Osteoblast (primary cell): ENCODE measurements at regions not wholly inside any gene's neighbourhood (a gene's known extent, or its start where the extent isn't known, plus 50 kb on each side); places are given as distances from the start of the nearest gene placed in this dataset.

Source experiments
- DNase-seq: peaks from one replicate; pipeline ENCODE4 v3.0.0; 2011; ENCODE audit warnings: low spot score, mixed read lengths; ENCODE audit not compliant: insufficient read length; ENCODE audit errors: missing footprints
- H2AFZ ChIP-seq: 2 replicates; pipeline ENCODE4 v1.6.0; 2011; ENCODE audit warnings: mild to moderate bottlenecking, low read length
- H3K27ac ChIP-seq: 2 replicates; pipeline ENCODE4 v1.5.1; 2011; ENCODE audit warnings: mild to moderate bottlenecking, low read depth, low read length, moderate library complexity
- H3K27me3 ChIP-seq: 2 replicates; pipeline ENCODE4 v1.6.0; 2012; ENCODE audit warnings: mild to moderate bottlenecking, control low read depth, inconsistent platforms, low read length, moderate library complexity; ENCODE audit not compliant: insufficient read depth
- H3K36me3 ChIP-seq: 2 replicates; pipeline ENCODE4 v1.5.1; 2011; ENCODE audit warnings: mild to moderate bottlenecking, low read length, control low read depth, moderate library complexity; ENCODE audit not compliant: insufficient read depth
- H3K4me1 ChIP-seq: 2 replicates; pipeline ENCODE4 v1.5.1; 2011; ENCODE audit warnings: mild to moderate bottlenecking, low read length, control low read depth, moderate library complexity; ENCODE audit not compliant: insufficient read depth
- H3K4me2 ChIP-seq: 2 replicates; pipeline ENCODE4 v1.6.0; 2011; ENCODE audit warnings: mild to moderate bottlenecking, low read length; ENCODE audit not compliant: insufficient read depth
- H3K4me3 ChIP-seq: fragments of 200-600 bp; sonication (generic); 3 replicates; pipeline ENCODE4 v1.5.1; 2012; ENCODE audit warnings: mild to moderate bottlenecking, low read length, inconsistent platforms; ENCODE audit not compliant: insufficient read depth
- H3K79me2 ChIP-seq: 2 replicates; pipeline ENCODE4 v1.6.0; 2012; ENCODE audit warnings: mild to moderate bottlenecking, low read length, control low read depth, inconsistent platforms; ENCODE audit not compliant: insufficient read depth
- H3K9me3 ChIP-seq: 2 replicates; pipeline ENCODE4 v1.5.1; 2011; ENCODE audit warnings: low read depth, low read length, control low read depth
- H4K20me1 ChIP-seq: 2 replicates; pipeline ENCODE4 v1.6.0; 2012; ENCODE audit warnings: mild to moderate bottlenecking, low read length, control low read depth; ENCODE audit not compliant: insufficient read depth
- CTCF ChIP-seq: IDR thresholded peaks from 2 replicates; pipeline ENCODE4 v1.5.1; 2011; ENCODE audit warnings: mild to moderate bottlenecking, low read depth, low read length, moderate library complexity; ENCODE audit errors: extremely low read depth

DNA sequence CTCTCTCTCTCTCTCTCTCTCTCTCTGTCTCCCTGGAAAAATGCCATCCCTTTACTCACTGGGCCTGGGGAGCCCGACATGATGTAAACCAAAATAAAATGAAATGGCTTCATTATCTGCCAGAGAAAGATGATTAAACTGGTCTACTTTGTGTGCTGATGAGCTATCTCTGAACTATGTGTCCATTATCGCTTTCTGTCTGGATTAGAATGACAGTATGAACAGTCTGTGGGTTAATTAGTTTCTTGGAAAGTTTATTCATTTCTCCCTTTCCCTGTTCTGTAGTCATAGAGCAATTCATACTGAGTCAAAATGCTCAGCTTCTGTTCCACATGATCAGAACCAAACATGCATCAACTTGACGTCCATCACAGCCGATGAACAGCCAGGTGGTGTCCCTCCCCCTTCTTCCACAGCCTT is 72.4 kb upstream of the KCND3 start:
- Histone ChIP-seq H3K4me2 (no peak overlapping the region), H2AFZ (no peak overlapping the region), H3K9me3 (no peaks in the 10 kb centered on the region), H3K79me2 (no peaks in the 10 kb centered on the region), H3K4me1 (no peaks in the 10 kb centered on the region), H3K27me3 (no peaks in the 10 kb centered on the region), H4K20me1 (no peaks in the 10 kb centered on the region), H3K36me3 (no peaks in the 10 kb centered on the region), H3K4me3 (no peak overlapping the region), H3K27ac (no peak overlapping the region)
- DNase-seq, result no peak
- TF ChIP-seq CTCF, result no peak

GRCh38 chr1:112063781-112064728 is 74.6 kb upstream of the KCND3 start:
- no peaks in the 10 kb centered on the region for H3K4me1 ChIP-seq
- no peak overlapping the region for H2AFZ ChIP-seq
- H3K36me3 ChIP-seq, result no peaks in the 10 kb centered on the region
- H3K27me3 ChIP-seq, result no peaks in the 10 kb centered on the region
- no peak for TF ChIP-seq CTCF
- H4K20me1 ChIP-seq, result no peaks in the 10 kb centered on the region
- no peaks in the 10 kb centered on the region for H3K79me2 ChIP-seq
- no peak overlapping the region for H3K4me3 ChIP-seq
- H3K9me3 ChIP-seq, result no peaks in the 10 kb centered on the region
- DNase-seq, result no peak
- no peak overlapping the region for H3K4me2 ChIP-seq
- H3K27ac ChIP-seq, result no peak overlapping the region

GRCh38 chr1:112067989-112068388 is 78.5 kb upstream of the KCND3 start:
- Histone ChIP-seq H3K79me2 (no peaks in the 10 kb centered on the region), H3K4me3 (no peak overlapping the region), H3K9me3 (no peaks in the 10 kb centered on the region), H3K27ac (no peak overlapping the region), H2AFZ (no peak overlapping the region), H4K20me1 (no peaks in the 10 kb centered on the region), H3K27me3 (no peaks in the 10 kb centered on the region), H3K4me2 (no peak overlapping the region), H3K36me3 (no peaks in the 10 kb centered on the region), H3K4me1 (no peaks in the 10 kb centered on the region)
- DNase-seq, result no peak
- TF ChIP-seq CTCF, result no peak

DNA sequence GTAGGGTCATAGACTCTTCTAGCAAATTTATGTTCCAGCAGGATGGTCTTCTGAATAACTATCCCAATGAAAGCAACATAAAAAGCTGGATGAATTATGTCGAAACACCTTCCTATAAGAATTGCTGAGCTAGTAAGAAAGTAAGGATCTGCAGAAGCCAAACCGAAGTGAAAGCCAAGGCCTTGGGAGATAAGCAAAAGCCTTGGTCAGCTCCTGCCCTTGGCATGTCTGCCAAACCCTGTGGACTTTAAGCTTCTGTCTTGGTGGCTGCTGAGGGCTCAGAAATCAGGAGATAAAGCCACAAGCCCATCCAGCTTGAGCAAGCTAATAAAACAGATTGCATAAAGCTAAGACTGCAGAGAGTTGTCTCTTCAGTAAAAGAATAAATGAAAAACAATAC is 81.2 kb upstream of the KCND3 start:
- H3K4me2 ChIP-seq, result no peak overlapping the region
- H3K36me3 ChIP-seq, result no peaks in the 10 kb centered on the region
- H3K27me3 ChIP-seq, result no peaks in the 10 kb centered on the region
- H4K20me1 ChIP-seq, result no peaks in the 10 kb centered on the region
- H3K9me3 ChIP-seq, result no peaks in the 10 kb centered on the region
- no peak overlapping the region for H3K27ac ChIP-seq
- DNase-seq, result no peak
- H2AFZ ChIP-seq, result no peak overlapping the region
- no peak for TF ChIP-seq CTCF
- no peaks in the 10 kb centered on the region for H3K79me2 ChIP-seq
- H3K4me1 ChIP-seq, result no peaks in the 10 kb centered on the region
- H3K4me3 ChIP-seq, result no peak overlapping the region
